ENCODE measurements at regions not wholly inside any gene's neighbourhood (a gene's known extent, or its start where the extent isn't known, plus 50 kb on each side); places are given as distances from the start of the nearest gene placed in this dataset.
A peak's percentile ranks its signal among the peaks of the same experiment; 100 is the strongest.

- TF ChIP-seq POLR2A (IDR thresholded peaks at IDR 0.05; ENCODE audit: extremely low read depth, insufficient read length) (no peak), CTCF (IDR thresholded peaks at IDR 0.05; ENCODE audit: low read depth, low read length) (peak; percentile 8)
These were observed 124.9 kb upstream of the ATXN7L3B start for GRCh38 chr12:74412606-74413230.
